Activated T-cell treated with anti-CD3 and anti-CD28 coated beads, Interleukin-2, amount 50 U/mL, for 72 hours (primary cell): ENCODE measurements at regions not wholly inside any gene's neighbourhood (a gene's known extent, or its start where the extent isn't known, plus 50 kb on each side); places are given as distances from the start of the nearest gene placed in this dataset.

Source experiments
- ATAC-seq, 2 donors: fragments of 150-1000 bp; cut with Tn5 transposase; replicated peaks in 1 of 2; 2 replicates each; pipeline ENCODE4 v1.10.0; 2021; ENCODE audit warnings: moderate library complexity in 2 of 2, mild to moderate bottlenecking in 1 of 2
- DNase-seq, 2 donors: peaks; one replicate each; pipeline ENCODE4 v3.0.0; 2021 to 2022; ENCODE audit warnings: mixed read lengths in 1 of 2
- H3K27ac Mint-ChIP-seq: one replicate; pipeline ENCODE4 v1.8.0; 2022; ENCODE audit warnings: mild to moderate bottlenecking, moderate library complexity, mixed read lengths
- H3K27me3 Mint-ChIP-seq: one replicate; pipeline ENCODE4 v1.8.0; 2022; ENCODE audit warnings: low read depth, mixed read lengths
- H3K36me3 Mint-ChIP-seq, 2 donors: one replicate each; pipeline ENCODE4 v1.8.0; 2022; ENCODE audit warnings: mixed read lengths in 2 of 2, mild to moderate bottlenecking in 1 of 2; ENCODE audit not compliant: insufficient read depth in 2 of 2
- H3K4me1 Mint-ChIP-seq: one replicate; pipeline ENCODE4 v1.8.0; 2022; ENCODE audit warnings: low read depth, mixed read lengths
- H3K4me3 Mint-ChIP-seq, 2 donors: one replicate each; pipeline ENCODE4 v1.8.0; 2022; ENCODE audit warnings: mild to moderate bottlenecking in 2 of 2, mixed read lengths in 2 of 2, moderate library complexity in 2 of 2
- H3K9me3 Mint-ChIP-seq, 2 donors: one replicate each; pipeline ENCODE4 v1.8.0; 2022; ENCODE audit warnings: mixed read lengths in 2 of 2

DNA sequence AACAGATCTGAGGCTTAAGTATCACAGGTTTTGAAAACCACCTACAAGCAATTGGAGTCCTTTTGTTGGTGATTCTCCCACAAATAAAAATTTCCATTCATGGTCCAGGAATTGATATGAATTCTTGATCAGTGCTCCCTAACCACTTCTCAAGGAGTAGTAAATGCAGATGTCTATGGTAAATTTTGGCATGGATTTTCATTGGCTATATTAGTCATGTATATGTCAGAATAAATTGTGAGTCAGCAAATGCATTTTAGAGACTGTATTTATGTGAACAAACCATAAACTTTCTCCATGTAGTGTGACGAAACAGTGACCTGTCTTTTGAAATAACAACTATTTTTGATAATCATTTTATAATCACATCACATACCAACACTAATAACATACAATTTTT, 611.1 kb downstream of the HTR1A start:
- Mint-ChIP-seq H3K4me3 (no peak overlapping the region), H3K4me1 (no peaks in the 10 kb centered on the region), H3K36me3 (no peaks in the 10 kb centered on the region), H3K27ac (no peak overlapping the region), H3K27me3 (no peaks in the 10 kb centered on the region), H3K9me3 (peaks cover 0 to 2% of the 10 kb centered on the region in 2 donors)
- ATAC-seq (no peak), DNase-seq (no peak)

DNA sequence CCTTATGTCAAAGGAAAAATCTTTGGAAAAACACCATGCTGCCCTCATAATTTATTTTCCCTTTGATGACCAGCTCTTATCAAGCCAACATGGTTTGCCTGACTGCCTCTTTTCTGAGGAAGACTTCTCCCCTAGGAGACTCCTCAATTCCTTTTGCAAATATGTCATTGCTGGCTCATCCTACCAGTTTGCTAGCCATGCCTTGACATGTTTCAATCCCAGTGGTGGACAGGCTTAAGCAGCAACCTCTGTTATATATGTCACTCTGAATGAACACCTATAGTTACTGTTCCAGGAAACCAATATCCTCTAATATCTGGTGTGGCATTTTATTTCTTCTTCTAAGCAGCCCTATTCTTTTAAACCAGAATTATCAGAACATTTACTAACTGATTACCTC, 615.8 kb downstream of the HTR1A start:
- ATAC-seq = no peak
- Mint-ChIP-seq H3K36me3 (no peaks in the 10 kb centered on the region), H3K27ac (no peak overlapping the region), H3K4me3 (no peak overlapping the region), H3K27me3 (no peaks in the 10 kb centered on the region), H3K4me1 (no peaks in the 10 kb centered on the region), H3K9me3 (peaks cover 3 to 6% of the 10 kb centered on the region in 2 donors)
- no peak for DNase-seq

- ATAC-seq (no peak), DNase-seq (no peak)
- Mint-ChIP-seq H3K4me3 (no peak overlapping the region), H3K9me3 (peaks cover 3 to 6% of the 10 kb centered on the region in 2 donors), H3K27me3 (no peaks in the 10 kb centered on the region), H3K36me3 (no peaks in the 10 kb centered on the region), H3K27ac (no peak overlapping the region), H3K4me1 (no peaks in the 10 kb centered on the region)
These were observed 620.8 kb downstream of the HTR1A start for GRCh38 chr5:63341442-63341841.

- Mint-ChIP-seq H3K4me3 (no peak overlapping the region), H3K27ac (no peak overlapping the region), H3K9me3 (peaks cover 6% of the 10 kb centered on the region in 2 donors), H3K4me1 (no peaks in the 10 kb centered on the region), H3K27me3 (no peaks in the 10 kb centered on the region), H3K36me3 (peaks cover 0 to 2% of the 10 kb centered on the region in 2 donors)
- DNase-seq (no peak), ATAC-seq (no peak)
These were observed 638.3 kb downstream of the HTR1A start for GRCh38 chr5:63323926-63324325.

DNA sequence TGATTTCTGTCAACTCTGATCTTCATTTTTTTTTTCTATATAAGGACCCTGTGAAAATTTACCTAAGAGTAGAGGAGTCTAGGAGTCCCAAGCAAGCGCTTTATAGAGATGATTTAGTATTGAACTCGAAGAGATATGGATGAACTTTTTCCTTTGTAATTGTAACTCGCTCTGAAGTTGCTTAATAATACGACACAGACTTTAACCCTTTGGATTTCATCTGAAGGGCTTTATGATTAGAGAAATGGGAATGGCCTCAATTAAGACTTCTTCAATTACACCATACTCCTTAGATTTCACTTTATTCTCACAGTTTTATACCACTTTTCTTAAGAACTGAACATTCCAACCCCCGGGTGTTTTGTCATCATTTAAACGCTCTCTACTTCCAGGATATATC, 647.7 kb downstream of the HTR1A start:
- Mint-ChIP-seq H3K9me3 (peaks cover 6 to 7% of the 10 kb centered on the region in 2 donors), H3K27ac (no peak overlapping the region), H3K4me1 (no peaks in the 10 kb centered on the region), H3K4me3 (no peak overlapping the region), H3K27me3 (no peaks in the 10 kb centered on the region), H3K36me3 (peaks cover 0 to 2% of the 10 kb centered on the region in 2 donors)
- DNase-seq = no peak
- ATAC-seq = no peak

- DNase-seq = no peak
- no peaks in the 10 kb centered on the region for H3K36me3 Mint-ChIP-seq
- no peak overlapping the region for H3K27ac Mint-ChIP-seq
- ATAC-seq = no peak
- H3K9me3 Mint-ChIP-seq = peaks cover 2 to 3% of the 10 kb centered on the region in 2 donors
- no peak overlapping the region for H3K4me3 Mint-ChIP-seq
- H3K27me3 Mint-ChIP-seq = no peaks in the 10 kb centered on the region
- H3K4me1 Mint-ChIP-seq = no peaks in the 10 kb centered on the region
These were observed 651.6 kb downstream of the HTR1A start for GRCh38 chr5:63310644-63311043.

- no peak overlapping the region for H3K4me3 Mint-ChIP-seq
- ATAC-seq (no peak), DNase-seq (no peak)
- no peaks in the 10 kb centered on the region for H3K27me3 Mint-ChIP-seq
- no peak overlapping the region for H3K27ac Mint-ChIP-seq
- H3K36me3 Mint-ChIP-seq = no peaks in the 10 kb centered on the region
- peaks cover 3 to 6% of the 10 kb centered on the region in 2 donors for H3K9me3 Mint-ChIP-seq
- no peaks in the 10 kb centered on the region for H3K4me1 Mint-ChIP-seq
These were observed 655.3 kb downstream of the HTR1A start for GRCh38 chr5:63306909-63307308.

DNA sequence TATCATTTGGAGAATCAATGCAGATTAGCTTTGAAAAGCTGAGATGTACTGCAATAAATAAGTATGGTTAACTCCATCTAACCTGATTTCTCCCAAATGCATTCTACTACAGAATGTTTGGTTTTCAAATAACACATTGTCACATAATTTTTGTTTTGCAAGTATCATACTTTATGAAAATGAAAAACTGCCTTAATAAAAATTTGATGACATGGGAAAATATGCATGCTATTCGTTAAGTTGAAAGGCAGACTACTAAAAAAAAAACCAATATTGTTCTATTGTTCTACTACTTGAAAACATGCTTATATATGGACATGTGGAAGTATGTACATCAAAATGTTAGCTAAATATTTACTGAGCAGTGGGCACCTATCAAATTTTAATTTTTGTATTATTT, 668.9 kb downstream of the HTR1A start:
- no peak for DNase-seq
- H3K27me3 Mint-ChIP-seq = no peaks in the 10 kb centered on the region
- no peak overlapping the region for H3K4me3 Mint-ChIP-seq
- ATAC-seq = no peak
- no peak overlapping the region for H3K27ac Mint-ChIP-seq
- H3K36me3 Mint-ChIP-seq = no peaks in the 10 kb centered on the region
- H3K9me3 Mint-ChIP-seq = peaks cover 6 to 9% of the 10 kb centered on the region in 2 donors
- H3K4me1 Mint-ChIP-seq = no peaks in the 10 kb centered on the region

DNA sequence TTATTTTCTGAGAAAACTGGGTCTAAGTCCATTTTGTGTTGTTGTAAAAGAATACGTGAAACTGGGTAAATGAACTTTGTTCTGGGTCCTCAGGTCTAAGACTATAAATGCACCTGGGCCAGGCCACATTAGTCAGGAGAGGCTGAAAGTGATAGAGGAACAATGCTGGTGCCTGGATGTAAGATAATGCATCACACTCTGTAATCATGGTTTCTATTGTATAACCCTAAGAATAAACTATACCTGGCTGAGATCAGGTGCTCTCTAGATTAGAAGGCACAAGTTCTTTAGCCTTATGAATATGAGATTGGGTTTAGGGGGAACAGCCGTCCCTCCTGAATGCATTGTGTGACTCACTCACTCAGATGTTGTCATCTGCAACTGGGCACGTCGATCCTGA, 675.5 kb downstream of the HTR1A start:
- DNase-seq = no peak
- H3K27ac Mint-ChIP-seq = no peak overlapping the region
- H3K9me3 Mint-ChIP-seq = peaks cover 4 to 8% of the 10 kb centered on the region in 2 donors
- no peaks in the 10 kb centered on the region for H3K36me3 Mint-ChIP-seq
- H3K27me3 Mint-ChIP-seq = no peaks in the 10 kb centered on the region
- no peaks in the 10 kb centered on the region for H3K4me1 Mint-ChIP-seq
- ATAC-seq = no peak
- no peak overlapping the region for H3K4me3 Mint-ChIP-seq

- Mint-ChIP-seq H3K4me3 (no peak overlapping the region), H3K4me1 (no peaks in the 10 kb centered on the region), H3K36me3 (no peaks in the 10 kb centered on the region), H3K9me3 (peaks cover 0 to 6% of the 10 kb centered on the region in 2 donors), H3K27ac (no peak overlapping the region), H3K27me3 (no peaks in the 10 kb centered on the region)
- no peak for DNase-seq
- ATAC-seq = no peak
These were observed 684.8 kb downstream of the LRRC70 start for GRCh38 chr5:63263411-63263810.

DNA sequence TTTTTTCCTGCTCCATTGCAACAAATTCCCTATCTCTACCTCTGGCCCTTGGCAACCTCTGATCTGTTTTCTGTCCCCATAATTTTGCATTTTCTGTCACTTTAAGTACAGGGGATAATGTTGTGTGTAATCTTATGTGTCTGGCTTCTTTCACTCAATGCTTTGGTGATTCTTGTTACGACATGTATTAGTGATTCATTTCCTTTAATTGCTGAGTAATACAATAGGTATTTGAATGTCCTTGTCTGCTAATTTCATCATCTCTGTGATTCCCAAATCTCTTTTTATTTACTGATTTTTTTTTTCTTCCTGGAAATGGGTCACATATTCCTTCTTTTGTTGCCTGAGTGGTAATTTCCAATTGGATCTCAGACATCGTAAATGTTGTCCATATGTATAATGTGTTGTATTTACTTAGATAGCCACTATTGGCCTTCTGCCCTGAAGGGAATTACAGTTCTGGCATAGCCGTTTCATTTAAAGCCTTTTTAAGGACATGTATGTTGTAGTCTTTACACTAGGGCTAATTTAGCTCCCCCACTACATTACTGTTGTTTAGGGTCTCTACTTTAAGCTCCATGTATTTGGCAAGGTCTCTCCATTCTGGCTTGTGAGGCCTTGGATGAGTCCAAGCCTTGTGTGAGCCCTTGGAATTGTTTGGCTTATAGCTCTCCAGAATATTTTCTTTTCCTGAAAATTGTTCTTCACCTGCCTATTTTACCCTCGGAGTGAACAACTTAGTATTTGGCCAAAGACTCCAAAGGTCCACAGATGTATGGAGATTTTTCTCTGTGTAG, 683.8 kb downstream of the LRRC70 start:
- H3K27me3 Mint-ChIP-seq = no peaks in the 10 kb centered on the region
- ATAC-seq = no peak

GRCh38 chr5:63261695-63262094, 683.1 kb downstream of the LRRC70 start:
- no peaks in the 10 kb centered on the region for H3K4me1 Mint-ChIP-seq
- H3K36me3 Mint-ChIP-seq = no peaks in the 10 kb centered on the region
- no peak overlapping the region for H3K4me3 Mint-ChIP-seq
- no peaks in the 10 kb centered on the region for H3K27me3 Mint-ChIP-seq
- no peak overlapping the region for H3K27ac Mint-ChIP-seq
- H3K9me3 Mint-ChIP-seq = peaks cover 2 to 5% of the 10 kb centered on the region in 2 donors
- no peak for DNase-seq
- no peak for ATAC-seq

More for the DNA sequence above, 683.8 kb downstream of the LRRC70 start:
- no peaks in the 10 kb centered on the region for H3K4me1 Mint-ChIP-seq
- no peak overlapping the region for H3K4me3 Mint-ChIP-seq
- DNase-seq = no peak
- peaks cover 0 to 5% of the 10 kb centered on the region in 2 donors for H3K9me3 Mint-ChIP-seq
- no peaks in the 10 kb centered on the region for H3K36me3 Mint-ChIP-seq
- no peak overlapping the region for H3K27ac Mint-ChIP-seq

DNA sequence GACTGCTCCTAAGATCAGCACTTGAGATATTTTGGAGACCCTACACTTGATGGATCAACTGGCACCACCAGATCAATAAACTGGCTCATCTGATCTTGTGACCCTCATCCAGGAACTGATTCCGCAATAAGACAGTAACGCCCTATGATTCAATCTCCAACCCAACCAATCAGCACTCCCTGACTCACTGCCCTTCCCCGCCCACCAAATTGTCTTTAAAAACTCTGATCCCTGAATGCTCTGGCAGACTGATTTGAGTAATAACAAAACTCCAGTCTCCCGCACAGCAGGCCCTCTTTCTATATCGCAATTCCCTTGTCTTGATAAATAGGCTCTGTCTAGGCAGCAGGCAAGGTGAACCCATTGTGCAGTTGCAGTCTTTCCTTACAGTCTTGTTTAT, 677.0 kb downstream of the LRRC70 start:
- H3K9me3 Mint-ChIP-seq = peaks cover 2 to 10% of the 10 kb centered on the region in 2 donors
- ATAC-seq (no peak), DNase-seq (no peak)
- H3K36me3 Mint-ChIP-seq = no peaks in the 10 kb centered on the region
- no peaks in the 10 kb centered on the region for H3K27me3 Mint-ChIP-seq
- no peak overlapping the region for H3K4me3 Mint-ChIP-seq
- no peak overlapping the region for H3K27ac Mint-ChIP-seq
- no peaks in the 10 kb centered on the region for H3K4me1 Mint-ChIP-seq

- H3K36me3 Mint-ChIP-seq = no peaks in the 10 kb centered on the region
- H3K9me3 Mint-ChIP-seq = peaks cover 0 to 7% of the 10 kb centered on the region in 2 donors
- H3K4me3 Mint-ChIP-seq = no peak overlapping the region
- no peaks in the 10 kb centered on the region for H3K27me3 Mint-ChIP-seq
- no peak overlapping the region for H3K27ac Mint-ChIP-seq
- no peak for DNase-seq
- H3K4me1 Mint-ChIP-seq = no peaks in the 10 kb centered on the region
- ATAC-seq = no peak
These were observed 672.3 kb downstream of the LRRC70 start for GRCh38 chr5:63250939-63251338.
